ENCODE measurements at regions not wholly inside any gene's neighbourhood (a gene's known extent, or its start where the extent isn't known, plus 50 kb on each side); places are given as distances from the start of the nearest gene placed in this dataset.

GRCh38 chr5:118531276-118531675 is 457.1 kb downstream of the DTWD2 start:
- no peak for TF ChIP-seq CTCF (IDR thresholded peaks at IDR 0.05; ENCODE audit: control insufficient read depth, insufficient read depth, low read depth, low read length, missing control alignments)
- no peak overlapping the region for H3K4me3 ChIP-seq (ENCODE audit: control insufficient read depth, low read depth, low read length)
- no peak for DNase-seq (ENCODE audit: low read depth)

- DNase-seq (ENCODE audit: low read depth) = no peak
Measured at GRCh38 chr5:118529361-118530144, 458.8 kb downstream of the DTWD2 start.

GRCh38 chr5:118522626-118523025 is 465.7 kb downstream of the DTWD2 start:
- no peak for TF ChIP-seq CTCF (IDR thresholded peaks at IDR 0.05; ENCODE audit: control insufficient read depth, insufficient read depth, low read depth, low read length, missing control alignments)
- no peak for DNase-seq (ENCODE audit: low read depth)
- no peak overlapping the region for H3K4me3 ChIP-seq (ENCODE audit: control insufficient read depth, low read depth, low read length)

More at GRCh38 chr5:118529361-118530144, 458.8 kb downstream of the DTWD2 start:
- no peak for TF ChIP-seq CTCF (IDR thresholded peaks at IDR 0.05; ENCODE audit: control insufficient read depth, insufficient read depth, low read depth, low read length, missing control alignments)
- no peak overlapping the region for H3K4me3 ChIP-seq (ENCODE audit: control insufficient read depth, low read depth, low read length)

- no peak overlapping the region for H3K4me3 ChIP-seq (ENCODE audit: control insufficient read depth, low read depth, low read length)
- DNase-seq (ENCODE audit: low read depth) = no peak
- TF ChIP-seq CTCF (IDR thresholded peaks at IDR 0.05; ENCODE audit: control insufficient read depth, insufficient read depth, low read depth, low read length, missing control alignments) = no peak
Measured at GRCh38 chr5:118520771-118521415, 467.5 kb downstream of the DTWD2 start.

- H3K4me3 ChIP-seq (ENCODE audit: control insufficient read depth, low read depth, low read length) = no peak overlapping the region
- no peak for TF ChIP-seq CTCF (IDR thresholded peaks at IDR 0.05; ENCODE audit: control insufficient read depth, insufficient read depth, low read depth, low read length, missing control alignments)
- DNase-seq (ENCODE audit: low read depth) = no peak
Measured at GRCh38 chr5:118519466-118519865, 468.9 kb downstream of the DTWD2 start.

- TF ChIP-seq CTCF (IDR thresholded peaks at IDR 0.05; ENCODE audit: control insufficient read depth, insufficient read depth, low read depth, low read length, missing control alignments) = no peak
- no peak overlapping the region for H3K4me3 ChIP-seq (ENCODE audit: control insufficient read depth, low read depth, low read length)
- no peak for DNase-seq (ENCODE audit: low read depth)
Measured at GRCh38 chr5:118518720-118519119, 469.6 kb downstream of the DTWD2 start.
